HG03060 (cell line): ENCODE measurements at regions not wholly inside any gene's neighbourhood (a gene's known extent, or its start where the extent isn't known, plus 50 kb on each side); places are given as distances from the start of the nearest gene placed in this dataset.

Experiments used
- ATAC-seq: cut with Tn5 transposase; IDR thresholded peaks from one replicate; pipeline ENCODE4 v1.9.1; 2021; ENCODE audit warnings: low read depth, moderate number of reproducible peaks; ENCODE audit not compliant: unreplicated experiment

DNA sequence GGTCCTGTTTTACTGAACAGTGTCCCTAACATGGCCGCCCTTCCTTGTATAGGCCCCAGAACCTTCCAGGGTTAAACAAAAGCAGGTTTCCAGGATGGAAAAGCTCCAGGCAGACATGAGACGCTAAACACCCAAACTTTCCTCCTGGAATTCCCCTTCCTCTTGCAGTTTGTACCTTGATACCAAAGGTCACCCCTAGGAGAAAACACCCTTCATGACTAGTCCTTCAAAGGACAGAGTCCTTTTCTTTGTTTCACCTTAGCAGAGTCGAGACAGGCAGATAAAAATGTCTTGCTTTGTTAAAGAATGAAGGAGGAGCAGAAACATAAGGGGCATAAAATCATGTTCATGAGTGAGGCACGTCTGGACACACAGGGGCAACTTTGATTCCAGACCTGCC, 247.5 kb downstream of the BCOR start:
- ATAC-seq = no peak

- ATAC-seq = no peak
Observed at GRCh38 chrX:39850630-39851152, 247.1 kb downstream of the BCOR start.

- ATAC-seq = no peak
Observed at GRCh38 chrX:39851745-39852455, 245.9 kb downstream of the BCOR start.

DNA sequence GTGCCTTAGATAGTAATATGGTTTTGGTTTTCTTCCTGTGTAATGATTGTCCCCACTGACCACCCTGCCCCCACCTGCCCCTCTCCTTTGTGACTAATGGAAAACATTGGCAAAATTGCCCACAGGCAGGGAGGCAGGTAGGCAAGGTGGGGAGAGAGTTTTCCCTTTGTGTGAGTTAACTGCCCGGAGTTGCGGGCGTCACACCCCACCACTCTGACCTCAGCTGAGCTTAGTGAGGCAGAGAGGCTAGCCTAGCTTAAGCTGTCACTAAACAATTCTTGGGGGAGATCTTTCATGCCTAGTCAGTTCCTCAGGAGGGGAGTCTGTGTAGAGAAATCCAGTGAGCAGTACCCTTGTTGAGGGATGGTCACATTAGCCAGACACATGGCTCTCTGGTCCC, 245.3 kb downstream of the BCOR start:
- no peak for ATAC-seq

DNA sequence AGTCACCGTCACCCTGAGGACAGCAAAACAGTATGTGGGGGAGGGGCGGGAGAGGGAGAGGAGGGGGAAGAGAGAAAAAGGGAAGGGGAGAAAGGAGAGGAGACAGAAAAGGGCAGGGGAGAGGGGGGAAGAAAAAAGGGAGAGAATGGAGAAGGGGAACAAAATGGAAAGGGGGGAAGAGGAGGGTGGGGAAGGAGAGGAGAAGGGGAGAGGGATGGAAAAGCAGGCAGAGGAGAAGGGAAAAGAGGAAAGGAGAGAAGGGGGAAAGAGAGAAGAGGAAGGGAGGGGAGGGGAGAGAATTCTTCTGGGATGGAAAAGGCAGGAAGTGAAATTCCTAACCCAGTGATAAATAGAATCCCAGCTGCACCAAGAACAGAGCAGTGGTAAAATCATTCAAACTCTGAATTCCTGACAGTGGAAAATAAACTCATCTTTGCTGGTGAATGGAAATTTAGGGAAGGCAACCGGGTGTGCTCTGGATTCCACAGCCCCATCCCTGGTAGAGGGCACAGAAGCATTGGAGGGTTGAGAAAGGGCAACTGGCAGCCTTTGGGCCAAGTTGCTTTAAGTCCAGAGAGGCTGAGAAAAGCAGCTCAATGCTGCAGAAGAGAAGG, 244.2 kb downstream of the BCOR start:
- no peak for ATAC-seq

GRCh38 chrX:39854772-39855747, 242.7 kb downstream of the BCOR start:
- peak; percentile 40 for ATAC-seq

- peak; percentile 29 for ATAC-seq
Observed at GRCh38 chrX:39855748-39856129, 242.0 kb downstream of the BCOR start.

- ATAC-seq = no peak
Observed at GRCh38 chrX:39856472-39857121, 241.2 kb downstream of the BCOR start.

GRCh38 chrX:39857780-39858179, 240.0 kb downstream of the BCOR start:
- no peak for ATAC-seq

DNA sequence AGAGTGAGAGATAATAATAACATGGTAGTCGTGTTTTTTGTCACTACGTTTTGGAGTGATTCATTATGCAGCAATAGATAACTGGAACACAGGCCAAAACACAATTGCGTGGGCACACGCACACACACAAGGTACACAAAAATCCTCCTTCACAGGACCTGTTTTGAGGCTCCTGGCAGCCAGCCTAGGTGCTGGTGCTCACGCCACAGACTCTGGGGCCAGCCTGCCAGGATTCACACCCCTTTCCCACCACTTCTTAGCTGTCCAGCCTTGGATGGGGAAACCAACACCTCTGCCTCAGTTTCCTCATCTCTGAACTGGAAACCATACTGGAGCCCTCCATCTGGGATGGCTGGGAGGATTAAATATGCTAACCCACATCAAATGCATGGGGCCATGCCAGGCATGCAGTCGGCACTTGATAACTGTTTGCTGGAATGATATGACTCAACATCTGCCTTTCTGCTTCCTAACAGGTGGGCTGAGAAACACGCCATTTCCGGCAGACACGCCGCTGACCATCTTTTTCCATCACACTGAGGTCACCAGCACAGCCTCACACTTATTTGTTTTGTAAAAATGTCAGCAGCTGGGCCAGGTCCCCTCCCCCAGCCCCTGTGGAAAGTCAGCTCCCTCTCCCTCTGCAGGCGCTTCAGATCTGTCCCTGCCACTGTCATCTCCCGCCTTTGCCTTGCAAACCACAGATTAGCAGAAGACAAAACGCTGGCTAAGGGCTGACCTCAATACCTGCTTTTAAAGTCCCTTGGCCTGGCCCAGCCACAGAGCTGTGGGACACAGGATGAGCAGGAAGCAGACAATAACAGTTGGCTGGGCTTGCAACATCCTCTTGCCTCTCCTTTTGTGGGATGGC, 237.5 kb downstream of the BCOR start:
- ATAC-seq = no peak

- ATAC-seq = no peak
Observed at GRCh38 chrX:39862963-39863362, 234.8 kb downstream of the BCOR start.

DNA sequence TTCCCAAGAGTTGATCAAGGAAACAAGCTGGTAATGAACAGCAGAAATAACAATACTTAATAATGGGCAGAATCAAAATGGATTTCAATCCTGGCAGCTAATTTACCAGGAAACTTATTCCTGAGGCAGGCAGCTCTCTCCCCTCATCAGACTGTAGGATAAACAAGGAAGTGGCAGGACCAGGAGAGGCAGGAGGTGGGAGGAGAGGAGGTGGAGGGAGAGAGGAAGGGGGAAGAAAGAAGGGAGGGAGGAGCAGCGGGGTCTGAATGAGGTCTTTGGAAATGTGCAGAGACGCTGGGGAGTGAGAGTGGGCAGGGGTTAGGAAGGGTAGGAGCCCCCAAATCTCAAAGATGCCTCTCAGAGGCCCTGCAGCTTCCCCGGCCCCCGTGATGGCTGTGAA, 231.5 kb downstream of the BCOR start:
- ATAC-seq = no peak

DNA sequence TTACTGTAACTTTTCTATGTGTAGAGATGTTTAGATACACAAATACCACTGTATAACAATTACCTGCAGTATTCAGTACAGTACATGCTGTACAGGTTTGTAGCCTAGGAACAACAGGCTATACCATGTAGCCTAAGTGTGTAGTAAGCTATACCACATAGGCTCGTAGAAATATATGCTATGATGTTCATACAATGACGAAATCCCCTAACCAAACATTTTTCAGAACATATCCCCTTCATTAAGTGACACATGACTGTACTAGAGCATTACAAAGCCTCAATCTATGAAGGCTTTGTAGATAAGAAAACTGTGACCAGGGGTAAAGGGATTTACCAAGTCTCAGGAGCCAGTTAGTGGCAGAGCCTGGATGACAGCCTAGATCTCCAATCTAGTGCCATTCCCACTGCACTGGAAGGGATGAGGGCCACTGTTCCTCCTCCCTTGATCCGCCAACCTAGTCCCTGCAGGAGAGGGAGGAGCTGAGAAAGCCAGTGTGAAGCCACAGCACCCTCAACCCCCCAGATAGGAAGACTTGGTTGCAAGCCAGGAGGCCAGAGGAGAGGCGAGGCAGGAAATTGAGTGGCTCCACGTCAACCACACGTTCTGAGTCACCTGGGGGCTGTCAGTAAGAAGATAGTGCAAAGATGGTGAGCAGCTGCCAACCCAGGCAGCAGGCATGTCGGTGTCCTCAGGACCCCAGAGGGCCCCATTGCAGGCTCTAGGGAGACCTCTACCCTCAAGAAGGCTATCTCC, 227.7 kb downstream of the BCOR start:
- no peak for ATAC-seq

GRCh38 chrX:39871648-39872047, 226.1 kb downstream of the BCOR start:
- no peak for ATAC-seq

DNA sequence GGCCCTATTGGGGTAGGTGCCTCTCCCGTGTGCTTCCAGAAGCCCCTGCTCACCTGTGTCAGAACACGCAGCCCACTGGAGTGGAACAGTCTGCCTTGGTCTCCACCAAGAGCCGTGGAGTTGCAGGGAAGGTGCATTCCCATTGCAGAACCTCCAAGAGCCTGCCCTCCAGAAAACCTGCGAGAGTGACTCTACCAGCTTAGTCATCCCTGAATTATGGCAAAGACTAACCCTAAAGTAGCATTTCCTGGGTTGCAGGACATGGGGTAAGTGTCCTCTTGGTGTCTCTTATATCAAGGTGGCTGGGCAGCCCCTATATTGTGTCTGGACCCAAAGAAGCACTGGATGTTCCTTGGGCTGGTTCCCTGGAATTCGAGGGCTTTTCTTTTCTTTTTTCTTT, 224.6 kb downstream of the BCOR start:
- no peak for ATAC-seq

DNA sequence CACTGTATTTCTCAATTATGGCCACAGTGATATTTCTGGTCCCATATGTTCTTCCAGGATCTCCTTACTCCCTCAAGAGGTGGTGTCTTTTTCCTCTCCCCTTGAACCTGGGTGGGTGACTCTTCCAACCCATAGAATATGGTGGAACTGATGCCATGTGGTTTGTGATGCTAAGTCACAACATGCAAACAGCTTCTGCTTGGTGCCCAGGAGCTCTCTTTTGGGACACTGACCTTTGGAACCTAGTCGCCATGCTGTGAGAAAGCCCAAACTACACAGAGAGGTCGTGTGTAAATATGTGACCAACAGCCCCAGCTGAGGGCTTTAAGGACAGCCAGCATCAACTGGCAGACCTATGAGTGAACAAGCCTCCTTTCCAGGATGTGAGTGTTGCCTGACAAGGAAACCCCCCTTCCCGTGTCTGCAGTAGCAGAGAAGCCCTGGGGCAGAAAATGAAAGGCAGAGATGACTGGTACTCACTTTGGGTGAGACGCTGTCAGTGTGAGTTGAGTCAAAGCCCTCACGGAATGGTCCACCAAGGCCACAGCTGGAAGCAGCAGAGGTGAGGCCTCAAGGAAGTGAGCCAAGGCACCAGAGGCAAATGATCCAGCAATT, 223.4 kb downstream of the BCOR start:
- peak; percentile 88 for ATAC-seq

DNA sequence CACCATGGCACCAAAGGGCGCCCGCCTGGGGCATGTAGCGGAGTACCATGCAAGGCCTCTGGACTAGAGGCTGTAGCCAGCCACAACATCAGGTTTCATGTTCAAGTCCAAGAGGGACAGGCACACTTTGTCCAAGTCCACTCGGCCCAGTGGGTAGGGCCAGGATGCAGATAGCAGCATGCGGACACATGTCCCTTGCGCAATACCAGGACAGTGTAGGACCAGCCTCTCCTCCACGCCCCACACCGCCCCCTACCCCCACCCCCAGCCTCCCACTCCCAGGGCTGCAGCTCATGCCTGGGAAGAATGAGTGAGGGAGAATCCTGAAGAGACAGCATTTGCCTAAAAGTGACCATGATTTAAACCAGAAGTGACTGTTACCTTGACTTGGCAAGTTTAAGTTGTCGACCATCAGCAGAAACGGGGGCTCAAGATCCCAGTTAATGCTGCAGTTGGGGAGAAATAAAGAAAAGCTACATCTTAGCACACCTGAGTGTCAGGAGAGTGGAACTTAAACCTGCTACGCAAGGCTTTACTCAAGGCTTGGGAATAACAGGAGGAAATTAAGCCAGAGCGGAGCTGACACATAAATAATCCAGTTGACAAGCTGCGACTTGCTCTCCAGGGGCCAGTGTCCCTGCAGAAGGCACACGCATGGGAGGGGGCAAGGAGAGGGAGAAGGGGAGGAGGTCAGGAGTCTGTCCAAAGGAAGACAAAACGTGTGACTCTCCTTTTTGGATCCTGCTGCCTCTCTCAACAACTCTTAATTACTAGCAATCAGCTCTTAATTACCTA, 221.7 kb downstream of the BCOR start:
- no peak for ATAC-seq

DNA sequence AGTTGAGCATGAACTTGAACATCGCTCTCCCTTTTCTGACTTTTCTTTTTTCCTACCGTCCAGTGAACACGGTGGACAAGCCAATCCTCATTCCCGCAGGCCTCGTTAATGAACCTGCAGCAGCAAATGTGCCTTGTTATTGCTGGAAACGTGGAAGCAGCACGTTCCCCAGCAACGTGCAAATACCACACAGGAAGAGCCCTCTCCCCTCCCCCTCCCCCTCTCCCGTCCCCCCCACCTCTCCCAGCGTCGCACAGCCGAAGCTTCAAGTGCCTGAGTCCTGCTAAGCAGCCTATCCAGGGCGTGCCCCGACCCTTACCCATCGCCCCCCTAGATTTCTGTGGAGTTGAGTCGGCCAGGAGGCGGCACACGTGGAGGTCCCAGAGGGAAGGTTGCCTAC, 219.9 kb downstream of the BCOR start:
- no peak for ATAC-seq
